ENCODE measurements at regions not wholly inside any gene's neighbourhood (a gene's known extent, or its start where the extent isn't known, plus 50 kb on each side); places are given as distances from the start of the nearest gene placed in this dataset.
"Not testable (repeated sequence)": the region's sequence is repeated elsewhere in the genome, so short reads cannot be mapped to it uniquely, and the experiment has no call there.

DNA sequence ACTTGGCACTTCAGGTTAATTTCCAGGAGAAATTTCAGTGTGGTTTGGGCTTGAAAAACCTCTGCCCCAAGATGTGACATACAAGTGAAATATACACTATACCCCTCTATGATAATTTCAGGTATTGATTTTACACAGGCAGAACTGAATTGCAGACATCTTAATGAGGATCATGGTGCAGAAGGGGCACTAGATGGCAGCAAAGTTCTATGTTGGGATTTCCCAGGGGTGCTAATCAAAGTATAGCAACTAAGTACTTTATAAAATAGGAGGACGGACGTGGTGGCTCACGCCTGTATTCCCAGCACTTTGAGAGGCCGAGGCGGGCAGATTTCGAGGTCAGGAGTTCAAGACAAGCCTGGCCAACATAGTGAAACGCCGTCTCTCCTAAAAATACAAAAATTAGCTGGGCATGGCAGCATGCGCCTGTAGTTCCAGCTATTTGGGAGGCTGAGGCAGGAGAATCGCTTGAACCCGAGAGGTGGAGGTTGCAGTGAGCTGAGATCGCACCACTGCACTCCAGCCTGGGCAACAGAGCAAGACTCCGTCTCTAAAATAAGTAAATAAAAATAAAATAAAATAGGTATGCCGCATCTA, 555.7 kb downstream of the ETS1 start:
- DNase-seq (ENCODE audit: low spot score) = not testable (repeated sequence)

DNA sequence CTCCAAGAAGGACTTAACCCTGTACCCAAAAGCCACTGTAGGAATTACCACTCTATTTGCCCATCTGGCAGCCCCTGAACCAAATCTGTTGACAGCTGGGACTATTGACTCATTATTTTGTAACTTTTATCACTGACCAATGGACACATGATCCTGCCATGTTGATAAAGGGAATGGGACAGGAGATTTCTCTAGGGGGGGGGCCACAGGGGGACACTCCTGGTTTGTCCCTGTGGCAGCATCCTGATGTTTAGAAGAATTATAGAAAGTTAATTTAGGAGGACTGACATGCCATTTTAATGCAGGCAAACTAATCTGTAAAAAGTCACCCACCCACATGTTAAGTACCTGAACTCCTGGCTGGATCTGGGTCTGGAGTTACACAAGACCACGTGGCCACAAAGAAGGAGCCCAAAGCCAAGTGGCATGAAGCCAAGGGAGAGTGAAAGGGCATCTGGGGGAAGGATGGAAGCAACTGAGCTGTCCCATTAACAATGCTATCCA, 558.1 kb downstream of the ETS1 start:
- DNase-seq (ENCODE audit: low spot score) = no peak

GRCh38 chr11:128026596-128026995, 560.8 kb downstream of the ETS1 start:
- no peak for DNase-seq (ENCODE audit: low spot score)

DNA sequence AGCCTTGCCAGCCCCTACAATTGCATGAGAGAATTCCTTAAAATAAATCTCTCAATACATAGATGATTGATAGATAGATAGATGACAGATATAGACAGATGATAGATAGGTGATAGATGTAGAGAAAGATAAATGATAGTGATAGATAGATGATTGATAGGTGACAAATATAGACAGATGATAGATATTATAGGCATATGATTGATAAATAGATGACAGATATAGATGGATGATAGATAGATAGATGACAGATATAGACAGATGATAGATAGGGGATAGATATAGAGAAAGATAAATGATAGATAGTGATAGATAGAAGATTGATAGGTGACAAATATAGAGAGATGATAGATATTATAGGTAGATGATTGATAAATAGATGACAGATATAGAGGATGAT, 564.6 kb downstream of the ETS1 start:
- DNase-seq (ENCODE audit: low spot score) = no peak

DNA sequence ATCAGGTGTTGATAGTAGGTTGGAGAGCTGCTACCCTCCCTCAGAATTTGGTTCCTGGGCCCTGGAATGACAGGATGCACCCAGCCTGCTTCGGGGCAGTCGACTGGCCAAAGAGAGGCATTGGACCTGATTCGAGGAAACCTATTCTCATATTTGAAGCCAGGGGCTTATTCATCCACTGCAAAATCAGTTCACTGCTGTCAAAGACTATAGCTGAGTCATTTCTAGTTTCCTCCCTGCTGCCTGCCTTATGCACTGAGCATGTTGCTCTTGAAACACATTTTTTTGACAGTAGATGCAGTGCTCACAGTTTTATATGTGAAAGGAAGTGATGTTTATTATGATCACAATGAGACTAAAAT, 565.4 kb downstream of the ETS1 start:
- no peak for DNase-seq (ENCODE audit: low spot score)

- no peak for DNase-seq (ENCODE audit: low spot score)
These were observed 565.9 kb downstream of the ETS1 start for GRCh38 chr11:128021349-128022006.

DNA sequence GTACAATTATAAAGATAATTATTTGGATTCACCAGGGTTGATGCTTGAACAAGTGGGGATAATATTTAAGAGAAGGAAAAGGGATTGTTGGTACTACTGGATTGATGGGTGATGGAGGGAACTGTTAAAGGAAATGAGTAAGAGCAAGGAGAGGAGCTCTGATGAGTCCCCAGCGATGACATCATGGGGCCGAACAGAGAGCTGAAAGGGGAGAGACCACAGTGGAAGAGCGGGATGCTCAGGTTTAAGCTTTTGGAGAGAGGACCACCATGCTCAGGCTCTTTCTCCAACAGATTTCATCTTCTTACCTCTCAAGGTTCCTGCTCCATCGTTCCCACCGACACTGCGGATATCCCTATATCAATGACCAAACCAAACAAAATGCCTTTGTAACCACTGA, 568.7 kb downstream of the ETS1 start:
- DNase-seq (ENCODE audit: low spot score) = no peak

DNA sequence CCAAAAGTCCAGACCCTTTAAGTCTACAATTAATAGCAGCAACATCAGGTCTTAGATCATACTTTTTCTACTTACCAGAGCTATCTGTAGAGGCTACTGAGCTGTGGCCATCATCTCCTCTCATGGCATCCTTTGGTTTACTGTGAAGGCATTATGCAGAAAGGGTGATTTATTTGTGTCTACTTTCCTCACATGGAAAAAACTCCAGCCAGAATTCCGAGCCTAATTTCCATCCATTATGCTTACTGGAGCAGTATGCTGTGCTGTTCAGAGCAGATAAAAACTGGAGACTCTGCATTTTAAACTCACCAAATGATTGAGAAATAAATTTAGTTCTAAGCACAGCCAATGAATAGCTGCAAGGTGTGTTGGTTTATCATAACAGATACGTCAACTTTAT, 581.8 kb downstream of the ETS1 start:
- DNase-seq (ENCODE audit: low spot score) = no peak

GRCh38 chr11:127998421-127998820, 588.9 kb downstream of the ETS1 start:
- DNase-seq (ENCODE audit: low spot score) = no peak

GRCh38 chr11:127997594-127997993, 589.8 kb downstream of the ETS1 start:
- DNase-seq (ENCODE audit: low spot score) = no peak

DNA sequence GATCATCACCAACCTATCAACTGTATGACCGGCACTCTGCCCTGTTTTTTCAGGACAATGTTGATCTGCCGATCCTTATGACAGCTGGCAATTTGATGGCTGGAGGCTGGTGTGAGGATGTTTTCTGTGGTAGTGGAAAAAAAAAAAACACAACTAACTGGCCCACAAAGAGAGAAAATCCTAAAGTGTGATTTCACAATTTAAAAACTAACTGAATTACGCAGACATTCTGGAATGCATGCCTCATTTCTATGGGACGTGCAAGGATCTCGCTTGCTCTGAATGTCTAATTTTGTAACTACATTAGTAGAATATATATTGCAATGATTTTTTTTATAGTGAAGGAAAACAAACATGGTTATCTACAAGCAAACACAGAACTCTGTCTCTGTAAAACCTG, 590.5 kb downstream of the ETS1 start:
- DNase-seq (ENCODE audit: low spot score) = no peak

- DNase-seq (ENCODE audit: low spot score) = no peak
These were observed 591.4 kb downstream of the ETS1 start for GRCh38 chr11:127995921-127996320.

DNA sequence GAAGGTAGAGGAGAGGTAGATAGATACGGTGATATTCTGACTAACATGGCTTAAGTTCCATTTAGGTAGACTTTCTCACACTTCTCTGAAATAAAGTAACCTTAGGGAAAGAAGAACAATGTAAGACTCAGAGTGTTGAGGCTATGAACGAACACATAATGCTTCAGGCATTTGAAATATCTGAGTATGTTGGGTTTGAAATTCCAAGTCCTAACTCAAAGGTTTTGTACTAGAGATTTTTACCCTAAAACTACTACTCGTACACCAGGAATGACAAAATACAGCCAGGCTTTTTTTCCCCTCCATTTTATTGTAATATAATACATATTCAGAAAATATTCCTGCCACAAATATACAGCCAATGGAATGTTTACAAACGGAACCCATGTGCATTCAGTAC, 592.6 kb downstream of the ETS1 start:
- no peak for DNase-seq (ENCODE audit: low spot score)

DNA sequence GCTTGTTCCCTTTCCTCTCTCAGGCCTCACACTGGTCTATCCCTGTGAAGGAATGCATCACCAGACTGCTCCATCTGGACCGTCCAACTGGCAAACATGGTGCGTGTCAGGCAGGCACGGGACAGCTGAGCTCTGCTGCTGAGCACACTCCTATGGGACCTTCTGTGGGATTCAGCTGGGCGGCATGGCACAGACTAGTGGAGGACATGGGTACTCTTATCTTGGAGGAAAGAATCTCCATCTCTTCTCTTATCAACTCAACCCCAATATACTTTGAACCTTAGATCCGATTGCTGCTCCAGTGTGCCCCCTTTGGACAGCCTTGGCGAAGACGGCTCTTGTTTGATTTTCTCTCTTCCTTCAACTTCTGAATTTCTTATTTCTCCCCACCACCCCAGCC, 593.6 kb downstream of the ETS1 start:
- DNase-seq (ENCODE audit: low spot score) = no peak

DNA sequence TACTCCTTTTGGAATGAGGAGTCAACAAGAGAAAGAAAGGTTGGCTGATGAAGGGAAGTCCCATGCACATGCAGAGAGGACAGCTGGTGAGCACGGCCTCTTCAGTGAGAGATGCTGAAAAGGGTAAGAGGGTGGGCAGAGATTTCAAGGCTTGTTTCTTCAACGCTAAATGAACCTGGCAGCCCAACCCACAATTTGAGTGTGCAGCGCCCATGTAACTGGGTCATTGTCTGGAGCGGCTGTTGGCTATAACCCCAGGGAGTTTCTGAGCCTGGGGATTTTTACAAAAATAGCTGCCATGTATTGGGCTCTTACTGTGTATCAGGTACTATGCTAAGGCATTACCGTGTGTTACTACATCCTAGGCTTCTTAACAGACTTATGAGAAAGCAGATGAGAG, 594.1 kb downstream of the ETS1 start:
- DNase-seq (ENCODE audit: low spot score) = no peak

DNA sequence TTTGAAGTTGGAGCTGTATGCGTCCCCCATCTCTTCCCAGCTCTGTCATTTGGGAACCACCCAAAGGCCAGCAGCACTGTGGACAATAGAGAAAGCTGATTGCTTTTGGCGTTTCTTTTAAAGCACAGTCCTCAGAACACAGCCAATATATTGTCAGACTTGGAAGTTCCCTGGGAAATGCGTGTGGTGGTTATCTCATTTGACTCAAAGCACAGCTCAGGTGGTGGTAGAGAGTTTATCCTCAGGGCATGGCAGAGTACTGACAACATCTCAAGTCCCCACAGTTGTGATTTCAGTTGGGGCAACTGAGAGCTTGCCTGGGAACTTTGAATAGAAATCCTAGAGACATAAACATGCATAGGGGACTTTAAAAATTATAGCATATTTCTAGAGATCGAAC, 601.3 kb downstream of the ETS1 start:
- DNase-seq (ENCODE audit: low spot score) = no peak

DNA sequence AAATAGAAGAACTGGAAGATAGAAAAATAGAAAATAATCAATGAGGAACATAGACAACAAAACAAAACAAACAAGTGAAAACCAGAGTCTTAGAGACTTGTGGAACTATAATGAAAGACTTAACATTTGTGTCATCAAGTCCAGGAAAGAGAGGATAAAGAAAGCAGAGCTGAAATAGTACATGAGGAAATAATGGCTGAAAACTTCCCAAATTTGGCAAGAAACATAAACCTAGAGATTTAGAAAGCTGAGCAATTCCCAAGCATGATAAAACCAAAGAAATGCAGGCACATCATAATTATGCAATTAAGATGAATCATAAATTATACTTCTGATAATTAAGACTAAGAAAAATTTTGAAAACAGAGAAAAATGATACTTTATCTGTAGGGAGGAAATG, 614.5 kb downstream of the ETS1 start:
- no peak for DNase-seq (ENCODE audit: low spot score)

- no peak for DNase-seq (ENCODE audit: low spot score)
These were observed 615.9 kb downstream of the ETS1 start for GRCh38 chr11:127971448-127971847.

DNA sequence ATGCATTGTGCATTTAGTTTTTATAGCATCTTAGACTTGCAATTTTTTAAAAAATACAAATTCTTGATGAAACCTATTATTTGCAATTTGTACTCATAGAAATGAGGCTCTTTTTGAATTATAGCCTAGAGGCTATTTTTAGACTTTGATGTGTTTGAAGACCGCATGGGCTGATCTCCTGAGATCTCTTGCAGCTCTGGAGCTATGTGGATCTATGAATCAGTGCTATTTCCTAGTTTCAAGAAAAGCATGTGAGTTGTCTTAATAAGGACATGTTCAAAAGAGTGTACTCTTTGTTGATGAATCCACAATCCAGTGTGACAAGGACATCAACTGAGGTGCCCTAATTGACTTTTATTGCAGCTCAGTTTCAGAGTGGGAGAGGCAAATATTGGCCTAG, 620.5 kb downstream of the ETS1 start:
- DNase-seq (ENCODE audit: low spot score) = no peak

- no peak for DNase-seq (ENCODE audit: low spot score)
These were observed 621.3 kb downstream of the ETS1 start for GRCh38 chr11:127965939-127966668.

- no peak for DNase-seq (ENCODE audit: low spot score)
These were observed 624.9 kb downstream of the ETS1 start for GRCh38 chr11:127962416-127962815.

DNA sequence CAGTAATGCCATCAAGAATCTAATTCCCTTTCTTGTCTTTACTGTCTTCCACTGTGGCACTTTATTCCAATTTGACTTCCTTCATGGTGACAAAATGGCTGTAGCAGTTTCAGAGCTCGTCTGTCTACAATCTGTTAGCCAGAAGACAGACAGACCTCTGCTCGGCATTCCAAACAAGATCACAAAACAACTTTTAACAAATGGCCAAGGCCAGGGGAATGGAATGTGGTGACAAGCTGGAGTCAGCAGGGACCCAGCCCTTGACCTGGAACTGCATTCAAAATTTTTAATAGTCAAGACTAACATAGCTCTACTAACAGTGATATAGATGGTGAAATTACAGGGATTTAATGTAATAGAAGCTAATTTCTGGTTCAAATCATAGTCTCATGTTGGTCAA, 637.2 kb downstream of the ETS1 start:
- DNase-seq (ENCODE audit: low spot score) = no peak

GRCh38 chr11:127943763-127944162, 643.6 kb downstream of the ETS1 start:
- DNase-seq (ENCODE audit: low spot score) = no peak
